ENCODE measurements at regions not wholly inside any gene's neighbourhood (a gene's known extent, or its start where the extent isn't known, plus 50 kb on each side); places are given as distances from the start of the nearest gene placed in this dataset.
"Not testable (repeated sequence)": the region's sequence is repeated elsewhere in the genome, so short reads cannot be mapped to it uniquely, and the experiment has no call there.

GRCh38 chr3:104108522-104108921, 1258.2 kb upstream of the ALCAM start:
- DNase-seq (ENCODE audit: low read depth in 3 of 3) = no peak

DNA sequence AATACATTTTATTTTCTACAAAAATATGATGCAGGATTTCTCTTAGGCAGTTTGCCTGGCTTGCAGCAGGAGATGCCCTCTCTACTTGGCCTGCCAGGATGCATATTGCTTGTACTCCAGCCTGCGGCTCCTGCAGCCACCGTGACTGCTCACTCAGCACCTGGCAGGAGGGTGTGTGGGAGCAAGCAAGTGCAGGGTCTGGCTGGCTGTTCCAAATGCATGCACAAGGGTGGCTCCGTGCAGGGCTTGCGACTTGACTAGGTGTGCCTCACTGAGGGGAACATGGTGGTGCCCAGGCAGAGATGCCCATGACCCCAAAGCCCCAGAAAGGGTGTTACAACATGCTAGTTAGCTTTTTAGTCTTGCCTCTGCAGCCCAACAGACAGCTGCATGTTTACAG, 1240.2 kb upstream of the ALCAM start:
- DNase-seq (ENCODE audit: low read depth in 3 of 3) = no peak

- DNase-seq (ENCODE audit: low read depth in 3 of 3) = no peak
These were observed 1239.7 kb upstream of the ALCAM start for GRCh38 chr3:104126864-104127553.

- no peak for DNase-seq (ENCODE audit: low read depth in 3 of 3)
These were observed 1238.9 kb upstream of the ALCAM start for GRCh38 chr3:104127830-104128229.

DNA sequence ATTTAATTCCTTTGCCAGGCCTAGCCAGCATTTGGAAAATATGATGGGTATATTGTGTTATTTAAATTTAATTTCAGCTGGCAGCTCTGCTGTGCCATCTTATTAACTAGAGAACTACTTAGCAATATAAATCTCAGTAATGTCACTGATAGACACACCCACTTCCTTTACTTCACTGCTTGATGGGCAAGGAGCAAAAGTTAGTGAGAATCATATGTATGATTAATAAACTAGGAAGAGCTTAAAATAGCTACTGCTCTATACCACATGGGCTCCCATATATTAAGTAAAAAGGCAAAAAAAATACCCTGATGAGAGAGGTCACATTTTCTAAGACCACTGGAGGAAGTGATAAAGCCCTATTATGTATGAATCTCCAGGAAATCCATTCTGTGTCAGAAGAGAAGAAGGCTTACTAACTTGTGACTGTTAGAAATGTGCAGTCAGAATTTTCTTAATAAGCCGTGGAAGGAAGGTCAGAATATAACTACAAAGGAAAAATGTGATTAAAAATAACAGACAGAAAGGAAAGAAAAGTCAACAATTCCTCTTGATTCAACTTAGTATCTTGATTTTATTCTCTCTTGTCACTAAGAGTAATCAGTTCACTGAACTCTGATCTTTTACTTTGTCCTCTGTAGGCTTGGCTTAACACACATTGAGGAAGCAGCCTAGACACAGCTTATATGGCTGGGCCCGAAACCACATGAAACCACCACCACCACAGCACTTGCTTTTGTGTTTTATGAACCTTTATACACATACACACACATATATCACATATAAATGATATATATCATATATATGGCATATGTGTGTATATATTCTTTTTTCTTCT, 1233.9 kb upstream of the ALCAM start:
- no peak for DNase-seq (ENCODE audit: low read depth in 3 of 3)

- no peak for DNase-seq (ENCODE audit: low read depth in 3 of 3)
These were observed 1233.1 kb upstream of the ALCAM start for GRCh38 chr3:104133630-104134029.

DNA sequence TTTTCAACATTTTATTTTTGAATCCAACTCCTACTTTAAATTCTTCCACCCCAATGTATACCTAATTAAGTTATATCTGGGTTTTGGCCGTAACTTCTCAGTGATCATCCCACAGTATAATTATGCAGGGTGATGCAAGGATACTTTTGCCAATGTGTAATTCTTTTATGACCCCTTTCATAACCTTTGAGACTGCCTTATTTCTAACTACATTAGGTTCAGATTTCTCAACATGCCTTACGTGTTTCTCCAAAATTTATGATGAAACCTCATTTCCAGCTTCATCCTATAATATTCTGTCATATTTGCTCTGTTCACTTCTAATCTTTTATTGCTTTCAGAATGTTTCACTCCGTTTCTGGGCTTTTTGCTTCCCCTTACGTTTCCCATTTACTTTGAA, 1229.6 kb upstream of the ALCAM start:
- DNase-seq (ENCODE audit: low read depth in 3 of 3) = no peak

DNA sequence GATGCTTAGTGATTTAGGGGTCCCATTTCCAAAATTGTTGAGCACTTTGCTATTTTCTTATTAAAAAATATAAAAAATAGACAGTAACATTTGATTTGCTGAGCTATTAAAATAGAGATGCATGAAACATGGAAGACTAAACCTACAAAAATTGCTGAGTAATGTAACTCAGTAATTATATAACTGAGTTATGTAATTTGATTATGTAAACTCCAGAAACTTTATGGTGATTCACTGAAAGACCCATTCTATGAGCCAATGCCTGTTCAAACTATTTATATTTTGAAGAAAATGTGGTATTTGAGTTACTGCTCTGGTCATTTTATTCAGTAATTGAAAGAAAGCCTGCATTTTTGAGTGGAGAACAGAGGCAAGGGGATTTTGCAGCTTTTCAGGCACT, 1221.5 kb upstream of the ALCAM start:
- no peak for DNase-seq (ENCODE audit: low read depth in 3 of 3)

DNA sequence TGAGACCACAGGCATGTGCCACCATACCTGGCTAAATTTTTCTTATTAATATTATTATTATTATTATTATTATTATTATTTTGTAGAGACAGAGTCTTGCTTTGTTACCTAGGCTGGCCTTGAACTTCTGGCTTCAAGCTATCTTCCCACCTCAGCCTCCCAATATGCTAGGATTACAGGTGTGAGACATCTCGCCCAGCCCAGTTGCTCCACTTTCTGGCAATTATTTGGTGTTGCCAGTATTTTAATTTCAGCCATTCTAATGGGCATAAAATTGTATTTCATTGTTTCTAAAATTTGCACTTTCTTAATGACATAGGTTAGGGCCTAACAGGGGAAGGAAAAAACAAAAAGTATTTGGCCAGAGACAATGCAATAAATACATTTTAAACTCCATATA, 1217.6 kb upstream of the ALCAM start:
- no peak for DNase-seq (ENCODE audit: low read depth in 3 of 3)

DNA sequence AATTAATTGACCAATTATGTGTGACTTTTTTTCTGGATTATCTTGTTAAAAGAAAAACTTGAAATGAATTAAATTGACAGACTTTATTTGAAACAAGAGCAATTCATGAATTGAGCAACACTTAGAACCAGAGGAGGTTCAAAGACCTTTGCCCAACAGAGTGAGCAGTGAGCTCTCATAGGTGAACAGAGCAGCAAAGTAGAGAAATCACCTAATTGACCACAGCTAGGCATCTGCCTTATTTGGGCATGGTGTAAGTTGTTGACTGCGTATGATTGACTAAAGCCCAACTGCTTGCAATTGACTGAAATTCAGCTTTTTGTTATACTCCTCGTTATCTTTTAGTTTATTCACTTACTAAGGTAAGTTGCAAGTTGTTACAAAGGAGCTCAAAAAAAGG, 1216.0 kb upstream of the ALCAM start:
- DNase-seq (ENCODE audit: low read depth in 3 of 3) = no peak

DNA sequence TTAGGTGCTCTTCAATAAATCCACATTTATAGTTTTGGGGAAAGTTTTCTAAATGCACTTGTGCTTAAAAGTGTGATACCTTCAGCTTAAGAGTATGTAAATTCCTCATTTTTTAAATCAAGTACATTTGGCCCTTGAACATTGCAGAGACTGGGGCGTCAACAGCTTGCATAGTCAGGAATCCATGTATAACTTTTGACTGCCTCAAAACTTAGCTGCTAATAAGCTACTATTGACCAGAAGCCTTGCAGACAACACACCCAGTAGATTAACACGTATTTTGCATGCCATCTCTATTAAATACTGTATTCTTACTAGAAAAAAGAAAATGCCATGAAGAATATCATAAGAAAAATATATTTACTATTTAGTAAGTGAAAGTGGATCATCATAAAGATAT, 1211.8 kb upstream of the ALCAM start:
- no peak for DNase-seq (ENCODE audit: low read depth in 3 of 3)

DNA sequence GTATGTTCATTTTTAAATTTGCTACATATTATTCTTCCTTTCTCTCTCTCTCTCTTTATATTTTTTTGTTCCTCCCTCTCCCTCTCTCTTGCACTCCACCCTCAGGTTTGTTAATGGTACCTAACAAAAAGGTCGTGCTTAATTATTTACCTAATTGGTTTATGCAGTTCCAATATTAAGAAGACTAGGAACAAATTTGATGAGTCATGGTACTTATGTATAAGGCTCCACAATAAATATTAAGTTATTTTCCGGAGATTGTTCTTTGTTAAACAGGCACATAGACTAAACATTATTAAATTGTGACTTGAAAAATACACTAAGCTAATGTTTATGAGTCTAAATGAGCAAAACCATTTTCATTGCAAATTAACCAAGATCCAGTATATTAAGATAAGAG, 1200.8 kb upstream of the ALCAM start:
- DNase-seq (ENCODE audit: low read depth in 3 of 3) = no peak

DNA sequence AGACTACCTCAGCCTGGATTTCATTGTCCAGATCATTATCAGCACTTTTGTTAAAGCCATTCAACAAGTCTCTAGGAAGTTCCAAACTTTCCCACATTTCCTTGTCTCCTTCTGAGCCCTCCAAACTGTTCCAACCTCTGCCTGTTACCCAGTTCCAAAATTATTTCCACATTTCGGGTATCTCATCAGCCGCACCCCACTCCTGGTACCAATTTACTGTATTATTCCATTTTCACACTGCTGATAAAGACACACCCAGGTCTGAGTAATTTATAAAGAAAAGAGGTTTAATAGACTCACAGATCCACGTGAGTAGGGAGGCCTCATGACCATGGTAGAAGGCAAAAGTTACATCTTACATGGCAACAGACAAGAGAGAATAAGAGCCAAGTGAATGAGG, 1198.3 kb upstream of the ALCAM start:
- DNase-seq (ENCODE audit: low read depth in 3 of 3) = no peak

GRCh38 chr3:104175696-104176095, 1191.0 kb upstream of the ALCAM start:
- DNase-seq (ENCODE audit: low read depth in 3 of 3) = no peak

GRCh38 chr3:104176706-104177105, 1190.0 kb upstream of the ALCAM start:
- no peak for DNase-seq (ENCODE audit: low read depth in 3 of 3)

DNA sequence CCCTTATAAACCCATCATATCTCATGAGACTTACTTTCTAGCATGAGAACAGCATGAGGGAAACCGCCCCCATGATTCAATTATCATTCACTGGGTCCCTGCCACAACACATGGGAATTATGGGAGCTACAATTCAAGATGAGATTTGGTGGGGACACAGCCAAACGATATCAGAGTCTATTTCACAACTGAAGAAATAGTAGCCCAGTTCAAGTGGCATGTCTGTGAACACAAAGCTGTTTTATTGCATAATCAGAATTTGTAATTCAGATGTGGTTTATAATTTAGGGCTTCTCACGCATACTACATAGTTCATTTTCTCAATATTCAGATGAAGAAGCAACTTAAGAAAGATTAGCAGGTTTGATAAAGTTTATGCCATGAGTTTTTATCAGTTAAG, 1188.0 kb upstream of the ALCAM start:
- no peak for DNase-seq (ENCODE audit: low read depth in 3 of 3)

DNA sequence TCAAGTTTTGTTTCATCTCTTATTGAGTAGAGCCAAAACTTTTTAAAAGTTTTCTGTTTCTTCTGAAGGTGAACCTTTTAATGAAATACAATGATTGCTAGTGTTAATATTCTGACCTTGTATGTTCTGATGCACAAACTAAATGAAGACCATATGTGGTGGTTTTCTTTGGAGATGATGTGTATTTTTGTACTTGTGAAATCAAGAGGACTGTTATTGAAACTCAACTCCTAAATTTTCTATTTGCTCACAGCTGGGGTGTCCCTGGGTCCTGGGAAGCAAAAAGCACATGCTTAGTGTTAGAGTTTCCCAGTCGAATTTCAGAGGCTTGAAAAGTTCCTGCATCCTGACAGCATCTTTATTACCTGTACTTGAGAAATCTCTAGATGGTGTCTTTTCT, 1185.8 kb upstream of the ALCAM start:
- DNase-seq (ENCODE audit: low read depth in 3 of 3) = no peak

DNA sequence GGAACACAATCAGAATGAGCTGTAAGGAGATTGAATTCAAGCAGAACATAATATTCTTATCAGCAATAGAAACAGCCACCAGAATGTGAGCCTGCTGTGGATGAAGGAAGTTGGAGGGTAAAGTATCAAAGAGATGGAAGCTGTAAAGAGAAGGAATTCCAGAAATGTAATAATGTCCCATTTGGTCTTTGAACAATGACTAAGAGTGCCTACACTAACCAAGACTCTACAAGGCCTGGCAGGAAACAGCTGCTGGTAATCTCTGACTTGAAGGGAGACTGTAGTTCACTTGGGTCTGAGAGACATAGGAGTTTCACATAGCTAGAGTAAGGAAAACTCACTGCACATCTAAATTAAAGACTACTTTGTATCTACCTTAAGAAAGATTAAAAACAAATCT, 1176.0 kb upstream of the ALCAM start:
- no peak for DNase-seq (ENCODE audit: low read depth in 3 of 3)

DNA sequence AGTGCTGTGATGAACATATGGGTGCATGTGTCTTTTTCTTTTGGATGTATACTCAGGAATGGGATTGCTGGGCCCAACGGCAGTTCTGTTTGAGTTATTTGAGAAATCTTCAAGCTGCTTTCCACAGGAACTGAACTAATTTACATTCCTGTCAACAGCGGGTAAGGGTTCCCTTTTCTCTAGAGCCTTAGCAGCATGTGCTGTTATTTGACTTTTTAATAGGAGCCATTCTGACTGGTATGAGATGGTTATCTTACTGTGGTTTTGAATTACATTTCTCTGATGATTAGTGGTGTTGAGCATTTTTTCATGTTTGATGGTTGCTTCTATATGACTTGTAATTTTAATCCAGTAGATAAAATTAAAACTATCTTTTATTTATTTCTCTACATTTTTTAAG, 1168.6 kb upstream of the ALCAM start:
- DNase-seq (ENCODE audit: low read depth in 3 of 3) = no peak

GRCh38 chr3:104206925-104207324, 1159.8 kb upstream of the ALCAM start:
- no peak for DNase-seq (ENCODE audit: low read depth in 3 of 3)

GRCh38 chr3:104214277-104214676, 1152.4 kb upstream of the ALCAM start:
- DNase-seq (ENCODE audit: low read depth in 3 of 3) = no peak

DNA sequence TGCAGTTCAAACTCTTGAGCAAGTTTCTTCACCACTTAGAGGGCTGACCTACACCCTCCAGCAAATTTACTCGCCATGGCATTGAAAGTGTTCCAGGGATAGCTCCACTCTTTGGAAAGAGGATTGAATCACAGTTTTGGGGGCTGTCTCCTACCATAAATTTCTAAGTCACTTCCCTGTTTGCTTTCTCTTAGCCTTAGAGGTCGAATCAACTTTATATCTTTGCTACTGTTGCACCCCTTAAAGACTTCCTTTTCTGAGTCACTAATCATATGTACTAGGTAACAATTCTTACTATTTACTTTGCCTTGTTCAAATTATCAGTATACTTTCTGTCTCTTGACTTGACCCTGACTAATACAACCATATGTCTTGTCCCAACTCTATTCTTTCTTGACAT, 1151.8 kb upstream of the ALCAM start:
- DNase-seq (ENCODE audit: low read depth in 3 of 3) = no peak

DNA sequence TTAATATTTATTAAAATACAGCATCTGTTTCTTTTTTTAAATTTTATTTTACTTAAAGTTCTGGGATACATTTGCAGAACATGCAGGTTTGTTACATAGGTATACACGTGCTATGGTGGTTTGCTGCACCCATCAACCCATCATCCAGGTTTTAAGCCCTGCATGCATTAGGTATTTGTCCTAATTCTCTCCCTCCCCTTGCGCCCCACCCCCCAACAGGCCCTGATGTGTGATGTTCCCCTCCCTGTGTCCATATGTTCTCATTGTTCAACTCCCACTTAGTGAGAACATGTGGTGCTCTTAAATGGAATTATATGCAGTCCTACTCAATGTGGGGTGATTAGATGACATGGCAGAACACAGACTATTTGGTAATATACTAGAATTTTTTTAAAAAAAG, 1147.7 kb upstream of the ALCAM start:
- not testable (repeated sequence) for DNase-seq (ENCODE audit: low read depth in 3 of 3)

Measured in stimulated activated CD4-positive, alpha-beta T cell treated with anti-CD3 and anti-CD28 coated beads, TNF-alpha, amount 100 ng/mL, for 48 hours (primary cell).